ENCODE measurements at regions not wholly inside any gene's neighbourhood (a gene's known extent, or its start where the extent isn't known, plus 50 kb on each side); places are given as distances from the start of the nearest gene placed in this dataset.

- WGBS, 2 donors = 77 to 80% methylated on average over 3 of the region's 3 CpGs
- no peak for DNase-seq (ENCODE audit: low spot score in 2 of 2)
- TF ChIP-seq POLR2A (IDR thresholded peaks at IDR 0.05) (no peak), CTCF (IDR thresholded peaks at IDR 0.05) (no peak)
- intact Hi-C loops (cut with DNase I; ENCODE audit: low total_unique reads) = no loop called here
- no peak overlapping the region for H3K4me3 ChIP-seq (ENCODE audit: low read depth, poor library complexity, severe bottlenecking)
Observed at GRCh38 chr13:109955598-109955997, 169.2 kb upstream of the IRS2 start.

DNA sequence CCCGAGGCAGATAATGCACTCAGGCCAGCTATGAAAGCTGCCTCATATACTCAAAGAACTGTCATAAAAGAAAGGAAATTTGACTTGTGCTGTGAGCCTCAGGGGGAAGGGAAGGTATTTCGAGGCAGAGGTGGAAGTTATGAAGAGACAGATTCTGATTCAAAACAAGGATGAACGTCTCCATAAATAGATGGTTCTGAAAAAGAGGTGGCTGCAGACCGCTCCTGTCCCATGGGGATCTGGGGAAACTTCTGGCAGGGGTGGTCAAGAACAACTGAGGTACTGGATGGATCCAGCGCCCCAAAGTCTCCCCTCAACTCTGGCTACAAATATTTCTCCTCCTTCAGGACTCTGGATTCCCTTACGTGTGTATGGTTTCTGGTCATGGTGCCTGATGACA, 168.1 kb upstream of the IRS2 start:
- 82 to 83% methylated on average over 6 of the region's 6 CpGs for WGBS, 2 donors
- intact Hi-C loops (cut with DNase I; ENCODE audit: low total_unique reads) = no loop called here
- DNase-seq (ENCODE audit: low spot score in 2 of 2) = no peak
- TF ChIP-seq CTCF (IDR thresholded peaks at IDR 0.05) = no peak
- no peak overlapping the region for H3K4me3 ChIP-seq (ENCODE audit: low read depth, poor library complexity, severe bottlenecking)

DNA sequence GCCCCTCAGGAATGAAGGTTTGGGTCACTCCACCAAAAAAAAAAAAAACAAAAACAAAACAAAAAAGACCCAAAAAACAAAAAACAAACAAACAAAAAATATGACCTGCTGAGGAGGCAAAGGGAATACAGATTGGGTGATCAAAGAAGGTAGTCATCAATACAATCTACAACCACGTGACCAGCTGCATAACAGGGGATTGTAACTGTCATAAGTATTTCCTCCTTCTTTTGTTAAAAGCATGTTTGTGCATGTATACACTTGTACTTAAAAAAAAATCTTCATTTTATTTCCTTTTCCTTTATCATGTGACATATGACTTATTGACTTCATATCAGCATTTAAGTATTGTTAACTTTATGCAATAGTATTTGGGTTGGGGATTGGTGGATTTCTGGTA, 165.1 kb upstream of the IRS2 start:
- H3K4me3 ChIP-seq (ENCODE audit: low read depth, poor library complexity, severe bottlenecking) = no peak overlapping the region
- DNase-seq (ENCODE audit: low spot score in 2 of 2) = no peak
- TF ChIP-seq POLR2A (IDR thresholded peaks at IDR 0.05) = no peak
- TF ChIP-seq CTCF (IDR thresholded peaks at IDR 0.05) = no peak
- 34 to 37% methylated on average over 1 of the region's 1 CpG for WGBS, 2 donors
- intact Hi-C loops (cut with DNase I; ENCODE audit: low total_unique reads) = no loop called here

- intact Hi-C loops (cut with DNase I; ENCODE audit: low total_unique reads) = no loop called here
- DNase-seq (ENCODE audit: low spot score in 2 of 2) = no peak
- WGBS, 2 donors = 86 to 87% methylated on average over 2 of the region's 2 CpGs
Observed at GRCh38 chr13:109949397-109949796, 163.0 kb upstream of the IRS2 start.

GRCh38 chr13:109947006-109947405, 160.6 kb upstream of the IRS2 start:
- no peak for TF ChIP-seq POLR2A (IDR thresholded peaks at IDR 0.05)
- TF ChIP-seq CTCF (IDR thresholded peaks at IDR 0.05) = no peak
- no peak overlapping the region for H3K4me3 ChIP-seq (ENCODE audit: low read depth, poor library complexity, severe bottlenecking)
- intact Hi-C loops (cut with DNase I; ENCODE audit: low total_unique reads) = no loop called here
- WGBS, 2 donors = 86 to 88% methylated on average over 2 of the region's 2 CpGs
- DNase-seq (ENCODE audit: low spot score in 2 of 2) = no peak

More at GRCh38 chr13:109949397-109949796, 163.0 kb upstream of the IRS2 start:
- no peak for TF ChIP-seq CTCF (IDR thresholded peaks at IDR 0.05)
- H3K4me3 ChIP-seq (ENCODE audit: low read depth, poor library complexity, severe bottlenecking) = no peak overlapping the region

DNA sequence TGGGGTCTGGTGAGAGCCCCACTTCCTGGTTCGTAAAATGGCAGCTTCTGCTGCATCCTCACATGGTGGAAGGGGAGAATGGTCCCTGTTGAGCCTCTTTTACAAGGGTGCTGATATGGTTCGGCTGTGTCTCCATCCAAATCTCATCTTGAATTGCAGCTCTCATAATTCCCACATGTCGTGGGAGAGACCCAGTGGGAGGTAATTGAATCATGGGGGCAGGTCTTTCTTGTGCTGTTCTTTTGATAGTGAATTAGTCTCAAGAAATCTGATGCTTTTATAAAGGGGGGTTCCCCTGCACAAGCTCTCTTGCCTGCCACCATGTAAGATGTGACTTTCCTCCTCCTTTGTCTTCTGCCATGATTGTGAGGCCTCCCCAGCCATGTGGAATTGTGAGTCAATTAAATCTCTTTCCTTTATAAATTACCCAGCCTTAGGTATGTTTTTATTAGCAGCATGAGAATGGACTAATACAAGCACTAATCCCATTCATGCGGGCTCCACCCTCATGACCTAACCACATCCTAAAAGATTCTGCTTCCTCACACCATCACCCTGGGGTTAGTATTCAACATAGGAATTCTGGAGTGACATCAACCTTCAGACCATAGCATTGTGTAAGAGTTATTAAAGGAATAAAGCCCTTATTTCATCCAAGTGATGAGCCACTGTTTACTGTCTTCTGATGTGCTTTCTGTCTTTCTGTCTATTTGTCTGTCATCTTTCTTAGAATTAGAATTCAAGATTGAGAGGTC, 159.0 kb upstream of the IRS2 start:
- TF ChIP-seq POLR2A (IDR thresholded peaks at IDR 0.05) (no peak), CTCF (IDR thresholded peaks at IDR 0.05) (no peak)
- WGBS, 2 donors = 74 to 81% methylated on average over 4 of the region's 4 CpGs
- no peak for DNase-seq (ENCODE audit: low spot score in 2 of 2)
- H3K4me3 ChIP-seq (ENCODE audit: low read depth, poor library complexity, severe bottlenecking) = no peak overlapping the region
- intact Hi-C loops (cut with DNase I; ENCODE audit: low total_unique reads) = no loop called here

Data from lower leg skin (tissue), 4 donors.